Panc1 (cell line): ENCODE measurements at regions not wholly inside any gene's neighbourhood (a gene's known extent, or its start where the extent isn't known, plus 50 kb on each side); places are given as distances from the start of the nearest gene placed in this dataset.

ENCODE experiments used
- ATAC-seq: fragments of 200-7000 bp; cut with Tn5 transposase; 2 replicates; pipeline ENCODE4 v1.9.1; 2020; ENCODE audit warnings: mild to moderate bottlenecking, moderate library complexity
- BruUV-seq: library from RNA; stranded (reverse); fragments of 400-500 nt; replicated peaks from 2 replicates; lab custom pipeline; 2021; lab: Mats Ljungman, UMichigan
- CTCF ChIA-PET: fragments of 300-600 bp; sonication (Branson Sonifier 250); formaldehyde crosslinking; loops from one replicate; lab custom pipeline; 2022; ENCODE audit warnings: antibody characterized with exemption; lab: Charles Lee
- POLR2A ChIA-PET: fragments of 300-600 bp; sonication (Branson Sonifier 250); formaldehyde crosslinking; loops from one replicate; lab custom pipeline; 2022; ENCODE audit warnings: antibody characterized with exemption; lab: Charles Lee
- DNase-seq: peaks from one replicate; pipeline ENCODE4 v3.0.0-alpha.2; 2010; ENCODE audit warnings: low read depth, low spot score
- H3K27ac ChIP-seq: 2 replicates; pipeline ENCODE4 v1.5.1; 2011; ENCODE audit warnings: mild to moderate bottlenecking, low read length, inconsistent platforms
- H3K27me3 ChIP-seq: fragments of 200-500 bp; sonication (Bioruptor generic); 2 replicates; pipeline ENCODE4 v1.6.0; 2014; ENCODE audit warnings: low read length, inconsistent platforms; ENCODE audit not compliant: control insufficient read depth, insufficient read depth
- H3K36me3 ChIP-seq: fragments of 200-500 bp; sonication (Bioruptor generic); 2 replicates; pipeline ENCODE4 v1.5.1; 2014; ENCODE audit warnings: inconsistent platforms, mild to moderate bottlenecking, low read length, moderate library complexity; ENCODE audit not compliant: control insufficient read depth, insufficient read depth
- H3K4me1 ChIP-seq: 2 replicates; pipeline ENCODE4 v1.5.1; 2011; ENCODE audit warnings: inconsistent platforms, mild to moderate bottlenecking, low read length, moderate library complexity; ENCODE audit not compliant: control insufficient read depth, insufficient read depth
- H3K4me3 ChIP-seq, 2 experiments: 2 replicates each; pipeline ENCODE4 v1.5.1; 2011 to 2012; ENCODE audit warnings: low read depth in 2 of 2, low read length in 2 of 2, mild to moderate bottlenecking in 2 of 2, inconsistent platforms in 1 of 2, moderate library complexity in 1 of 2
- H3K9me3 ChIP-seq: fragments of 200-500 bp; sonication (Bioruptor generic); 2 replicates; pipeline ENCODE4 v1.5.1; 2014; ENCODE audit warnings: low read depth, mild to moderate bottlenecking, inconsistent platforms, low read length, moderate library complexity; ENCODE audit not compliant: control insufficient read depth, insufficient read depth
- CTCF ChIP-seq: fragments of 450-650 bp; IDR thresholded peaks from 2 replicates; pipeline ENCODE4 v1.5.1; 2017; ENCODE audit warnings: mild to moderate bottlenecking
- POLR2AphosphoS5 ChIP-seq: IDR thresholded peaks from 2 replicates; pipeline ENCODE4 v1.6.1; 2012; ENCODE audit warnings: mild to moderate bottlenecking, low read depth, low read length, moderate library complexity
- REST ChIP-seq, 2 experiments: IDR thresholded peaks; 2 replicates each; pipeline ENCODE4 v1.6.1; 2011 to 2012; ENCODE audit warnings: low read depth in 2 of 2, control low read depth in 1 of 2, low read length in 1 of 2, mild to moderate bottlenecking in 1 of 2, moderate library complexity in 1 of 2; ENCODE audit not compliant: insufficient read depth in 1 of 2
- SIN3A ChIP-seq: IDR thresholded peaks from 2 replicates; pipeline ENCODE4 v1.6.1; 2012; ENCODE audit warnings: low read depth, mild to moderate bottlenecking, low read length, moderate library complexity, borderline replicate concordance; ENCODE audit not compliant: insufficient read depth
- TCF7L2 ChIP-seq: IDR thresholded peaks from 2 replicates; pipeline ENCODE4 v1.6.1; 2011; ENCODE audit warnings: mild to moderate bottlenecking, low read depth, low read length, inconsistent platforms
- in situ Hi-C: cut with HindIII; loops from 2 replicates; pipeline ENCODE4 v1.10.0; 2016; ENCODE audit warnings: low sequenced_read_pairs, low pct_unique_long_range_greater_than_20kb
- intact Hi-C: fragments of 100-400 bp; cut with micrococcal nuclease; formaldehyde crosslinking; loops from one replicate; pipeline ENCODE4 v1.10.0; 2022; ENCODE audit not compliant: unreplicated experiment

GRCh38 chr10:36475746-36476145 lies 649.7 kb upstream of the ANKRD30A start:
- CTCF ChIA-PET = no interaction called here
- no peaks in the 10 kb centered on the region for H3K9me3 ChIP-seq
- DNase-seq (no peak), ATAC-seq (no peak)
- intact Hi-C loops (no loop called here), in situ Hi-C loops (no loop called here)
- POLR2A ChIA-PET = no interaction called here
- no TSS peak for BruUV-seq
- H3K36me3 ChIP-seq = no peaks in the 10 kb centered on the region
- no peak overlapping the region for H3K4me3 ChIP-seq
- no peaks in the 10 kb centered on the region for H3K27me3 ChIP-seq
- no peak overlapping the region for H3K27ac ChIP-seq
- no peaks in the 10 kb centered on the region for H3K4me1 ChIP-seq
- no peak for TF ChIP-seq REST (IDR thresholded peaks at IDR 0.05; ENCODE audit: insufficient read depth in 1 of 2, low read depth in 2 of 2, low read length in 1 of 2)
- no peak for TF ChIP-seq CTCF
- TF ChIP-seq SIN3A = no peak
- no peak for TF ChIP-seq POLR2AphosphoS5
- TF ChIP-seq TCF7L2 = no peak

- no peak for TF ChIP-seq TCF7L2
- TF ChIP-seq POLR2AphosphoS5 = no peak
- TF ChIP-seq CTCF = no peak
- no peak for TF ChIP-seq REST (IDR thresholded peaks at IDR 0.05; ENCODE audit: insufficient read depth in 1 of 2, low read depth in 2 of 2, low read length in 1 of 2)
- TF ChIP-seq SIN3A = no peak
- Histone ChIP-seq H3K36me3 (no peaks in the 10 kb centered on the region), H3K4me3 (no peak overlapping the region), H3K9me3 (no peaks in the 10 kb centered on the region), H3K27me3 (no peaks in the 10 kb centered on the region), H3K27ac (no peak overlapping the region), H3K4me1 (no peaks in the 10 kb centered on the region)
- POLR2A ChIA-PET = no interaction called here
- DNase-seq = no peak
- intact Hi-C loops (no loop called here), in situ Hi-C loops (no loop called here)
- BruUV-seq = no TSS peak
- no peak for ATAC-seq
- CTCF ChIA-PET = no interaction called here
Measured at GRCh38 chr10:36474456-36474855, 650.9 kb upstream of the ANKRD30A start.
